Mucosa of descending colon (tissue), 3 donors: ENCODE measurements at regions not wholly inside any gene's neighbourhood (a gene's known extent, or its start where the extent isn't known, plus 50 kb on each side); places are given as distances from the start of the nearest gene placed in this dataset.

ENCODE experiments used
- ATAC-seq: fragments of 200-7000 bp; cut with Tn5 transposase; one replicate; pipeline ENCODE4 v1.9.1; 2020; ENCODE audit warnings: mild to moderate bottlenecking, moderate library complexity
- DNase-seq, 3 donors: peaks; one replicate each; pipeline ENCODE4 v3.0.0-alpha.2; 2020
- H3K36me3 ChIP-seq: fragments of 200-600 bp; one replicate; pipeline ENCODE4 v1.8.0; 2021; ENCODE audit warnings: low read depth, mild to moderate bottlenecking
- H3K4me1 ChIP-seq: fragments of 200-600 bp; one replicate; pipeline ENCODE4 v1.8.0; 2021; ENCODE audit warnings: low read depth, mild to moderate bottlenecking
- H3K4me3 ChIP-seq: fragments of 200-600 bp; one replicate; pipeline ENCODE4 v1.8.0; 2021; ENCODE audit warnings: mild to moderate bottlenecking
- H3K9me3 ChIP-seq: fragments of 200-600 bp; one replicate; pipeline ENCODE4 v1.8.0; 2021; ENCODE audit warnings: mild to moderate bottlenecking
- intact Hi-C, 2 donors: fragments of 100-400 bp; cut with DNase I in 1 of 2; cut with micrococcal nuclease in 1 of 2; formaldehyde crosslinking; loops; one replicate each; pipeline versions ENCODE4 v1.11.0 to v1.11.1; 2022; cut with DNase I, micrococcal nuclease
- TF ChIP-seq, protein P1 (sequence below): fragments of 200-600 bp; IDR thresholded peaks from one replicate; pipeline ENCODE4 v1.8.0; 2022; ENCODE audit warnings: antibody characterized with exemption, mild to moderate bottlenecking
- donor health status: DM: no; HTN: no; CAD: no; lungs with moderate emphysema.
- donor health status: DM: no; HTN: no; CAD: no.
- donor health status: DM: no; HTN: yes; CAD: no.

DNA sequence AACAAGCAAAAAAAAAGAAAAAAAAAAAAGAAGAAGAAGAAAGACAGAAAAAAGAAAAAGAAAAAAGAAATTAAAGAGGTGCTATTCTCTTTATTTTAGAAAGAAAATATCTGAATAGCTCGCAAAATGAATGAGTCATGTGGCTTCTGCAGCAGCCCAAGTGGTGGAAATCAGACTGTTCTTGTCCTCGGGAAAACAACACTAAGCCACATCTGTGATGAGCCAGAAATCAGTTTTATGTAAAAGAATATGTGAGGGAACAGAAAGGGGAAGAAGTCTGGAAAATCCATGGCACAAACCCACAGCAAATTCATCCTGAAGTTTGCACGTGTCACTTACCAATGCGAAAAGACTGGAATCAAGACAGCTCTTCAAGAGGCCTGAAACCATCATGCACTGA, 118.7 kb upstream of the GAS1 start:
- DNase-seq (no peak), ATAC-seq (no peak)
- no peak overlapping the region for H3K4me3 ChIP-seq
- TF ChIP-seq, protein P1, sequence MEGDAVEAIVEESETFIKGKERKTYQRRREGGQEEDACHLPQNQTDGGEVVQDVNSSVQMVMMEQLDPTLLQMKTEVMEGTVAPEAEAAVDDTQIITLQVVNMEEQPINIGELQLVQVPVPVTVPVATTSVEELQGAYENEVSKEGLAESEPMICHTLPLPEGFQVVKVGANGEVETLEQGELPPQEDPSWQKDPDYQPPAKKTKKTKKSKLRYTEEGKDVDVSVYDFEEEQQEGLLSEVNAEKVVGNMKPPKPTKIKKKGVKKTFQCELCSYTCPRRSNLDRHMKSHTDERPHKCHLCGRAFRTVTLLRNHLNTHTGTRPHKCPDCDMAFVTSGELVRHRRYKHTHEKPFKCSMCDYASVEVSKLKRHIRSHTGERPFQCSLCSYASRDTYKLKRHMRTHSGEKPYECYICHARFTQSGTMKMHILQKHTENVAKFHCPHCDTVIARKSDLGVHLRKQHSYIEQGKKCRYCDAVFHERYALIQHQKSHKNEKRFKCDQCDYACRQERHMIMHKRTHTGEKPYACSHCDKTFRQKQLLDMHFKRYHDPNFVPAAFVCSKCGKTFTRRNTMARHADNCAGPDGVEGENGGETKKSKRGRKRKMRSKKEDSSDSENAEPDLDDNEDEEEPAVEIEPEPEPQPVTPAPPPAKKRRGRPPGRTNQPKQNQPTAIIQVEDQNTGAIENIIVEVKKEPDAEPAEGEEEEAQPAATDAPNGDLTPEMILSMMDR = no peak
- no peaks in the 10 kb centered on the region for H3K9me3 ChIP-seq
- H3K36me3 ChIP-seq = no peaks in the 10 kb centered on the region
- H3K4me1 ChIP-seq = no peaks in the 10 kb centered on the region
- intact Hi-C loops = no loop called here

DNA sequence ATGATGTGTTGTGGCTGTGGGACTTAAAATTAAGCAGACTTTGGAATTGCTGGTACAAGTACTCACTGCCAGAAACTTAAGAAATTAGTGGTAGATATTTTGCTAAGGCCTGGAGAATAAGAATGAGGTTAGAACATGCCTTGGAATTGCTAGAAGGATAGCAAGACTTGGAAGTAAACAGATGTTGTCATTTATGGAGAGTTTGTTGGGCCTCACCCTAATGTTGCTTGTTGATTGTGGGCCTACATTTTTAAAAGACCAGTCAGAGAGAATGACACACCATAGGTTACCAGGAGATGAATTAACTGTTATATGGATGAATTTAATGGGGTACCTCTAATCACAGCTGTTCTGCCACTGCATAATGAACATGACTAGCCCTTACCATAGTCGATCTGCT, 120.1 kb upstream of the GAS1 start:
- intact Hi-C loops = no loop called here
- no peaks in the 10 kb centered on the region for H3K36me3 ChIP-seq
- TF ChIP-seq, protein P1 = no peak
- H3K9me3 ChIP-seq = no peaks in the 10 kb centered on the region
- no peaks in the 10 kb centered on the region for H3K4me1 ChIP-seq
- ATAC-seq = no peak
- no peak for DNase-seq
- no peak overlapping the region for H3K4me3 ChIP-seq

DNA sequence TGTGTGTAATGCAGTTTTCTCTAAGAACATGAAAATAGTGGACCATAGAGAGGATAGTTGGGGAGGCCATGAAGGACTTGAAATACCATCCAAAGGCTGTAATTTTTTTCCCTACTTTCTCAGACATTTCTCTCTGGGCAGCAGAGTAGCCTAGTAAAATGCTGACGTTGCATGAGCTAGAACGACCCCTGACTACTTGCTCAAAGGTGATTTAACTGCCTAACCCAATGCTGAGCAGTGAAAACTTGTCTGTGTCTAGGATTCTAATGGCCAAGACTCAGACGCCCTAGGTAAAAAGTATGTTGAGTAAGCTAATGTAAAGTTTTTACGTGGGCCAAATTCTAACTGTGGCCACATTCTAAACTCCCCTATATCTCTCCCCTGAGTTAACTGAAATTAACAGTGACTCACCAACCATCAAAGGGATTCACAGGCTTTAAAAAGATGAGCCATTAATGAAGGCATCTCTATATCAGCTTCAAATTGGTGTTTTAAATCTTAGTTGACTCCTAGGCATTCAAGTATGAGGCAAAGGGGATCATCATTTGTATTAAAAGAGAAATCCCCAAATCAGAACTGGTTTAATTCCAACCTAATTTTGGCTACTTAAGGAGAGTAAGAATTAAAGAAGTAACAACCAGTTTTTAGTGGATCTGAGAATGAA, 121.0 kb upstream of the GAS1 start:
- Histone ChIP-seq H3K36me3 (no peaks in the 10 kb centered on the region), H3K4me3 (no peak overlapping the region), H3K4me1 (no peaks in the 10 kb centered on the region), H3K9me3 (no peaks in the 10 kb centered on the region)
- no peak for DNase-seq
- intact Hi-C loops = no loop called here
- no peak for ATAC-seq
- TF ChIP-seq, protein P1 = no peak

DNA sequence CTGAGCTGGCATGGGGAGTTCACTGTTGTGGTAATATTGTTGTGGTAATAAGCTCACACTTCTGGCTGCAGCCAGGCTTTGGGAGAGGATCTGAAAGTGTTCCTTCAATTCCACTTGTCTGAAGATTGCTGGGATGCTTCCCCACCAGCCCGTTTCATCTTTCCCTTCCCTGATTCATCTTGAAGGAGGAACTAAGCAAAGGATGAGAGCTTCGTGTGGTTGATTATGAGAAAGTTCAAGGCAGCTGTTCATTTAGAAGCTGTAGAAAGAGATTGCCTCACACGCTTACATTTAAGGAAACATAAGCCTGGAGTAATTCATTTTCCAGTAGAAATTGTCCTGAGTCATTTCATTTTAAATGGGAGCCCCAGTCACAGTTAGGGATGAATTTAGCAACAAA, 122.4 kb upstream of the GAS1 start:
- intact Hi-C loops = no loop called here
- no peak for ATAC-seq
- Histone ChIP-seq H3K4me1 (no peaks in the 10 kb centered on the region), H3K9me3 (no peaks in the 10 kb centered on the region), H3K36me3 (no peaks in the 10 kb centered on the region), H3K4me3 (no peak overlapping the region)
- no peak for DNase-seq
- TF ChIP-seq, protein P1 = no peak

DNA sequence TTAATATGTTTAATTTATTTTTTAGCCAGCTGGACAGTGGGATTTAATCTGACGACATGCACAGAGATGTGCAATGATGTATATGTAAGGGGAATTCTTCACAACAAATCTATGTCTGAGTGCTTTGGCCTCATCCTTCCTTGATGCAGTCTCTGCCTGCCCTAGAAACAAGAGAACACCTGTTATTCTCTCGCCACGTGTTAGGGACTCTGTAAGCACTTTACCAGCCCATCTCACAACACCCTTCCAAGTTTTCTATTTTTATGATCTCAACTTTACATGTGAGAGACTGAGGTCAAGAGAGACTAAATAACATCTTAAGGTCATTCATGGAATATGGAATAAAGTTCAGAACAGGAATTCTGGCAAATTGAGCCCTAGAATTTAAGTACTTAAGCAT, 123.0 kb upstream of the GAS1 start:
- no peak for ATAC-seq

More for the DNA sequence above, 123.0 kb upstream of the GAS1 start:
- intact Hi-C loops = no loop called here
- Histone ChIP-seq H3K36me3 (no peaks in the 10 kb centered on the region), H3K4me1 (no peaks in the 10 kb centered on the region), H3K4me3 (no peak overlapping the region), H3K9me3 (no peaks in the 10 kb centered on the region)
- DNase-seq = no peak
- TF ChIP-seq, protein P1 = no peak
